ENCODE measurements at regions not wholly inside any gene's neighbourhood (a gene's known extent, or its start where the extent isn't known, plus 50 kb on each side); places are given as distances from the start of the nearest gene placed in this dataset.

DNA sequence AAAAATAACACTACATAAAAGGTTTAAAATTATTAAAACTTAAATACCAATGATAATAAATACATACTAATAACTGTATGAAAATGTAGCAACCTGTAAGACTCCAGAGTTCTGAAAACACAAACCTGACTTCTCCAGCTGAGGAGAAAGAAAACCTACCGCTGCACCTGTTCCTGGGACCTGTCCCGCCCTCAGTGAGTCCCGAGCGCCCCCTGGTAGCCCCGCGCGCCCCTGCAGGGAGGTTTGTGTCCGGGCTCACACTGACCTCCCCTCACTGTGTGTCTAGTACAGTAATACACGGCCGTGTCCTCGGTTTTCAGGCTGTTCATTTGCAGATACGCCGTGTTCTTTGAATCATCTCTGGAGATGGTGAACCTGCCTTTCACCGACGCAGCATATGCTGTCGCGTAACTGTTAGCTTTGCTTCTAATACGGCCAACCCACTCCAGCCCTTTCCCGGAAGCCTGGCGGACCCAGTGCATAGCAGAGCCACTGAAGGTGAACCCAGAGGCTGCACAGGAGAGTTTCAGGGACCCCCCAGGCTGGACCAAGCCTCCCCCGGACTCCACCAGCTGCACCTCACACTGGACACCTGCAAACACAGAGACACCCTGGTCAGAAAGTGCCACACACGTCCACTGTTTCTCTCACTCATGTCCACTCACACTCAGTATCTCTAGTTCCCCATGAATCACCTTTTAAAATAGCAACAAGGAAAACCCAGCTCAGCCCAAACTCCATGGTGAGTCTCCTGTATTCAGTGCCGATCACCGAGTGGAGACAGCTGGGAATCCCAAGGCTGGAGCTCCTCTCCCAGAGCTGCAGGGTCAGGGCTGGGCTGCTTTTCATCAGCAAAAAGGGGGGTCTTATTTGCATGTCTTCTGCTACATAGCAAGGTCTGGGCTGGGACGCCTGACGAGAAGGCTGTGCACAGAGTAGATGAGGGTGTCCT lies 1276.3 kb downstream of the TMEM121 start:
- Histone ChIP-seq H4K20me1 (ENCODE audit: insufficient read depth) (no peaks in the 10 kb centered on the region), H3K4me2 (no peak overlapping the region)

DNA sequence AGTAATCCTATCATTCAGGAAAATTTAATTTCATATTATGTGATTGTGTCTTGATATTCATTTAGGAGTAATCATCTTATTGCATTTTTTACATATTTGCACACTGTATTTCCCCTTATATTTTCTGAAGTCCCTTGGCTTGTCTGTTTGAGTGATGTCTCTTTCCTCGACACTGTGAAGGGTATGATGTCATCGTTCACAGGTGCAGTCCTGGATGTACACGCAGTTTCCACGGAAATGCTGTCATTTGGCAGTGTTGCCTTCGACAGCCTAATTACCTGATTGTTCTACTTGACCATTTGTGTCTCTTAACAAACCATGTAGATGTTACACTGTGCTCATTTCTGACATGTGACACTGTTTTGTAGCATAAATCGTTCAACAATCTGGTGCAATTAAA lies 1277.0 kb downstream of the TMEM121 start:
- H3K36me3 ChIP-seq (ENCODE audit: insufficient read depth): no peaks in the 10 kb centered on the region
- TF ChIP-seq, protein P1, sequence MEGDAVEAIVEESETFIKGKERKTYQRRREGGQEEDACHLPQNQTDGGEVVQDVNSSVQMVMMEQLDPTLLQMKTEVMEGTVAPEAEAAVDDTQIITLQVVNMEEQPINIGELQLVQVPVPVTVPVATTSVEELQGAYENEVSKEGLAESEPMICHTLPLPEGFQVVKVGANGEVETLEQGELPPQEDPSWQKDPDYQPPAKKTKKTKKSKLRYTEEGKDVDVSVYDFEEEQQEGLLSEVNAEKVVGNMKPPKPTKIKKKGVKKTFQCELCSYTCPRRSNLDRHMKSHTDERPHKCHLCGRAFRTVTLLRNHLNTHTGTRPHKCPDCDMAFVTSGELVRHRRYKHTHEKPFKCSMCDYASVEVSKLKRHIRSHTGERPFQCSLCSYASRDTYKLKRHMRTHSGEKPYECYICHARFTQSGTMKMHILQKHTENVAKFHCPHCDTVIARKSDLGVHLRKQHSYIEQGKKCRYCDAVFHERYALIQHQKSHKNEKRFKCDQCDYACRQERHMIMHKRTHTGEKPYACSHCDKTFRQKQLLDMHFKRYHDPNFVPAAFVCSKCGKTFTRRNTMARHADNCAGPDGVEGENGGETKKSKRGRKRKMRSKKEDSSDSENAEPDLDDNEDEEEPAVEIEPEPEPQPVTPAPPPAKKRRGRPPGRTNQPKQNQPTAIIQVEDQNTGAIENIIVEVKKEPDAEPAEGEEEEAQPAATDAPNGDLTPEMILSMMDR (conservative IDR thresholded peaks at IDR 0.05; ENCODE audit: low read depth, low read length): no peak
- no peak overlapping the region for H2AFZ ChIP-seq (ENCODE audit: low read depth)
- H4K20me1 ChIP-seq (ENCODE audit: insufficient read depth): no peaks in the 10 kb centered on the region
- no peak overlapping the region for H3K4me2 ChIP-seq
- H3K4me3 ChIP-seq (IDR thresholded peaks at IDR 0.05; ENCODE audit: insufficient read depth, low read depth, low read length): no peak overlapping the region
- H3K79me2 ChIP-seq (ENCODE audit: insufficient read depth, low read depth): no peaks in the 10 kb centered on the region
- H3K4me1 ChIP-seq (ENCODE audit: low read depth, poor library complexity, severe bottlenecking): no peaks in the 10 kb centered on the region
- no peaks in the 10 kb centered on the region for H3K27me3 ChIP-seq (ENCODE audit: insufficient read depth, low read depth)
- no peak overlapping the region for H3K27ac ChIP-seq
- H3K9ac ChIP-seq: no peak overlapping the region

More for the DNA sequence above, 1276.3 kb downstream of the TMEM121 start:
- Histone ChIP-seq H3K4me1 (ENCODE audit: low read depth, poor library complexity, severe bottlenecking) (no peaks in the 10 kb centered on the region), H3K79me2 (ENCODE audit: insufficient read depth, low read depth) (no peaks in the 10 kb centered on the region), H3K9ac (no peak overlapping the region), H3K4me3 (IDR thresholded peaks at IDR 0.05; ENCODE audit: insufficient read depth, low read depth, low read length) (no peak overlapping the region), H3K36me3 (ENCODE audit: insufficient read depth) (no peaks in the 10 kb centered on the region), H3K27ac (no peak overlapping the region), H3K27me3 (ENCODE audit: insufficient read depth, low read depth) (no peaks in the 10 kb centered on the region), H2AFZ (ENCODE audit: low read depth) (no peak overlapping the region)
- TF ChIP-seq, protein P1 (conservative IDR thresholded peaks at IDR 0.05; ENCODE audit: low read depth, low read length): no peak

DNA sequence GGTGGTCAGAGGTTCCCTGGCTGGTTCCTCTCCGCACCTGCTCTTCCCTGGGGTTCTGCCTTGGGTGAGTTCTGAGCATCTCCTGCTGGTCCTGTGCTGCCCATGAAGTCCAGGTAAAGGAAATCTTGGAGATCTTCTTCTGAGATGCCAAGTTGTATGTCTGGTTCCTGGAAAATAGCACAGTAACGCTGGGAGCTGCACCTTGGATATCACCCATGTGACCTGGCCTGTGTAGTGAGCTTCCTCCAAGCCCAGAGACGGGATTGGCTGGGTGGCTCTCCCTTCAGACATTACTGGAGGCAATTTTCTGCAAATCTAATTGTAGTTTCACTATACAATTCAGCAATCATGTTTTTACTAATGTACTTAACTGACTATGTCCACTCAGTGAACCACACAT lies 1281.1 kb downstream of the TMEM121 start:
- Histone ChIP-seq H3K4me3 (IDR thresholded peaks at IDR 0.05; ENCODE audit: insufficient read depth, low read depth, low read length) (no peak overlapping the region), H4K20me1 (ENCODE audit: insufficient read depth) (no peaks in the 10 kb centered on the region), H3K4me1 (ENCODE audit: low read depth, poor library complexity, severe bottlenecking) (no peaks in the 10 kb centered on the region), H2AFZ (ENCODE audit: low read depth) (no peak overlapping the region), H3K36me3 (ENCODE audit: insufficient read depth) (no peaks in the 10 kb centered on the region), H3K27me3 (ENCODE audit: insufficient read depth, low read depth) (no peaks in the 10 kb centered on the region), H3K9ac (no peak overlapping the region), H3K27ac (no peak overlapping the region), H3K4me2 (no peak overlapping the region), H3K79me2 (ENCODE audit: insufficient read depth, low read depth) (no peaks in the 10 kb centered on the region)
- TF ChIP-seq, protein P1 (conservative IDR thresholded peaks at IDR 0.05; ENCODE audit: low read depth, low read length): no peak

DNA sequence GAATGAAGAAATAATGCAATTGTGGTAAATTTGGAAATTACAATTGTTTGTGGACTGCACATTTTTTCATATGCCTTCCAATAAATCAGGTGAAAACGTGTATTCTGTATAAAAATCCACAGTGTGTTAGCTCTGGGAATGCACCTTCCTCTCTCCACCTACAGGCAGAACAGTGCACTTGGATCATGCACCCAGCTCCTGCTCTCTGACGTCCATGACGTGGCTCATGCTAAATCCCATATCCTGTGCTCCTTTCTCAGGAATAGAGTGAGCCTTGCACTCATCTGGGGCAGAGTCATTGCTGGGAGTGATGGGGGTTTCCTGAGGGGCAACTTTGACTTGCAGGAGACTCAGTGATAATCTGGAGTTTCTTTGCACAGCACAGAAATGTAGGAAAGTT lies 1282.1 kb downstream of the TMEM121 start:
- H3K79me2 ChIP-seq (ENCODE audit: insufficient read depth, low read depth): no peaks in the 10 kb centered on the region
- no peaks in the 10 kb centered on the region for H3K4me1 ChIP-seq (ENCODE audit: low read depth, poor library complexity, severe bottlenecking)
- no peaks in the 10 kb centered on the region for H3K27me3 ChIP-seq (ENCODE audit: insufficient read depth, low read depth)
- H3K27ac ChIP-seq: no peak overlapping the region
- H3K4me2 ChIP-seq: no peak overlapping the region
- H3K4me3 ChIP-seq (IDR thresholded peaks at IDR 0.05; ENCODE audit: insufficient read depth, low read depth, low read length): no peak overlapping the region
- H4K20me1 ChIP-seq (ENCODE audit: insufficient read depth): no peaks in the 10 kb centered on the region
- H3K9ac ChIP-seq: no peak overlapping the region
- TF ChIP-seq, protein P1 (conservative IDR thresholded peaks at IDR 0.05; ENCODE audit: low read depth, low read length): no peak
- H2AFZ ChIP-seq (ENCODE audit: low read depth): no peak overlapping the region
- H3K36me3 ChIP-seq (ENCODE audit: insufficient read depth): no peaks in the 10 kb centered on the region
